A673 (cell line): ENCODE measurements at regions not wholly inside any gene's neighbourhood (a gene's known extent, or its start where the extent isn't known, plus 50 kb on each side); places are given as distances from the start of the nearest gene placed in this dataset.

Source experiments
- EZH2 ChIP-seq: fragments of 200-600 bp; sonication (generic); IDR thresholded peaks from 2 replicates; pipeline ENCODE4 v1.6.1; 2017; ENCODE audit warnings: borderline replicate concordance, low read depth, mild to moderate bottlenecking, mixed read lengths, antibody characterized with exemption, low read length; ENCODE audit not compliant: poor library complexity, severe bottlenecking
- TF ChIP-seq, protein P1 (sequence below): fragments of 300-800, 200-600 bp; sonication (generic); conservative IDR thresholded peaks from 2 replicates; pipeline ENCODE4 v1.5.1; 2017; ENCODE audit warnings: low read depth, mild to moderate bottlenecking, antibody characterized with exemption, low read length, moderate library complexity, mixed read lengths

DNA sequence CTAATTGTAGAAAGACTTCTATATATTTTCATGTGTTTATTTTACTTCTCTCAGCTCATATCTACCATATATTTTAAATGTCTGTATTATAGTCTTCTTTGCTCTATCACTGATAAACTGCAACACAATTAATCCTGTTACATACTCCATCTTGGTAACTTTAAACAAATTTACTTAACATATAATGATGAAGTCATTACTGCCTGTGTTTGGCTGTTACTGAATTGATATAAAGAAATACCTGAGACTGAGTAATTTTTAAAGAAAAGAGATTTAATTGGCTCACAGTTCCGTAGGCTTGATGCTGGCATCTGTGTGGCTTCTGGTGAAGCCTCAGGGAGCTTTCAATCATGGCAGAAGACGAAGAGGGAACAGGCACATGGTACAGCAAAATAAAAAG, 1480.4 kb downstream of the HACE1 start:
- TF ChIP-seq, protein P1, sequence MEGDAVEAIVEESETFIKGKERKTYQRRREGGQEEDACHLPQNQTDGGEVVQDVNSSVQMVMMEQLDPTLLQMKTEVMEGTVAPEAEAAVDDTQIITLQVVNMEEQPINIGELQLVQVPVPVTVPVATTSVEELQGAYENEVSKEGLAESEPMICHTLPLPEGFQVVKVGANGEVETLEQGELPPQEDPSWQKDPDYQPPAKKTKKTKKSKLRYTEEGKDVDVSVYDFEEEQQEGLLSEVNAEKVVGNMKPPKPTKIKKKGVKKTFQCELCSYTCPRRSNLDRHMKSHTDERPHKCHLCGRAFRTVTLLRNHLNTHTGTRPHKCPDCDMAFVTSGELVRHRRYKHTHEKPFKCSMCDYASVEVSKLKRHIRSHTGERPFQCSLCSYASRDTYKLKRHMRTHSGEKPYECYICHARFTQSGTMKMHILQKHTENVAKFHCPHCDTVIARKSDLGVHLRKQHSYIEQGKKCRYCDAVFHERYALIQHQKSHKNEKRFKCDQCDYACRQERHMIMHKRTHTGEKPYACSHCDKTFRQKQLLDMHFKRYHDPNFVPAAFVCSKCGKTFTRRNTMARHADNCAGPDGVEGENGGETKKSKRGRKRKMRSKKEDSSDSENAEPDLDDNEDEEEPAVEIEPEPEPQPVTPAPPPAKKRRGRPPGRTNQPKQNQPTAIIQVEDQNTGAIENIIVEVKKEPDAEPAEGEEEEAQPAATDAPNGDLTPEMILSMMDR, result no peak
- no peak for TF ChIP-seq EZH2
